SK-N-SH (cell line): ENCODE measurements at regions not wholly inside any gene's neighbourhood (a gene's known extent, or its start where the extent isn't known, plus 50 kb on each side); places are given as distances from the start of the nearest gene placed in this dataset.

Experiments used
- CHD2 ChIP-seq: fragments of 150-350 bp; IDR thresholded peaks from 2 replicates; pipeline ENCODE4 v1.6.1; 2018; ENCODE audit warnings: low read length; ENCODE audit not compliant: partially characterized antibody
- CTCF ChIP-seq: fragments of 200-600 bp; sonication (generic); IDR thresholded peaks from 2 replicates; pipeline ENCODE4 v1.6.1; 2017; ENCODE audit warnings: antibody characterized with exemption, mild to moderate bottlenecking, moderate library complexity
- EP300 ChIP-seq, 2 experiments: IDR thresholded peaks; 2 replicates each; pipeline versions ENCODE4 v1.4.0 to v1.6.1; 2012; ENCODE audit warnings: borderline replicate concordance in 1 of 2, low read depth in 1 of 2, low read length in 1 of 2
- EZH2phosphoT487 ChIP-seq: fragments of 200-600 bp; sonication (generic); IDR thresholded peaks from 2 replicates; pipeline ENCODE4 v1.6.1; 2017; ENCODE audit warnings: low read depth, mixed run types, mild to moderate bottlenecking, antibody characterized with exemption, moderate library complexity, borderline replicate concordance
- GABPA ChIP-seq: IDR thresholded peaks from 2 replicates; pipeline ENCODE4 v1.4.0; 2012; ENCODE audit warnings: low read depth, mild to moderate bottlenecking
- MXI1 ChIP-seq: IDR thresholded peaks from 2 replicates; pipeline ENCODE4 v1.6.1; 2012; ENCODE audit warnings: mild to moderate bottlenecking, low read depth, low read length, improper control_type of control experiment
- REST ChIP-seq: IDR thresholded peaks from 2 replicates; pipeline ENCODE4 v1.6.1; 2012; ENCODE audit warnings: mild to moderate bottlenecking, low read depth, low read length, moderate library complexity
- TAF1 ChIP-seq: IDR thresholded peaks from 2 replicates; pipeline ENCODE4 v1.6.1; 2012; ENCODE audit warnings: low read depth, mild to moderate bottlenecking, low read length, moderate library complexity, borderline replicate concordance
- USF2 ChIP-seq: fragments of 150-350 bp; IDR thresholded peaks from 2 replicates; pipeline ENCODE4 v1.6.1; 2017; ENCODE audit warnings: antibody characterized with exemption, low read length, low read depth, borderline replicate concordance
- YY1 ChIP-seq: IDR thresholded peaks from 2 replicates; pipeline ENCODE4 v1.4.0; 2012; ENCODE audit warnings: low read depth, mild to moderate bottlenecking
- TF ChIP-seq, protein P1 (sequence below): fragments of 150-350 bp; IDR thresholded peaks from 2 replicates; pipeline ENCODE4 v1.6.1; 2016; ENCODE audit warnings: mild to moderate bottlenecking, low read depth, low read length

DNA sequence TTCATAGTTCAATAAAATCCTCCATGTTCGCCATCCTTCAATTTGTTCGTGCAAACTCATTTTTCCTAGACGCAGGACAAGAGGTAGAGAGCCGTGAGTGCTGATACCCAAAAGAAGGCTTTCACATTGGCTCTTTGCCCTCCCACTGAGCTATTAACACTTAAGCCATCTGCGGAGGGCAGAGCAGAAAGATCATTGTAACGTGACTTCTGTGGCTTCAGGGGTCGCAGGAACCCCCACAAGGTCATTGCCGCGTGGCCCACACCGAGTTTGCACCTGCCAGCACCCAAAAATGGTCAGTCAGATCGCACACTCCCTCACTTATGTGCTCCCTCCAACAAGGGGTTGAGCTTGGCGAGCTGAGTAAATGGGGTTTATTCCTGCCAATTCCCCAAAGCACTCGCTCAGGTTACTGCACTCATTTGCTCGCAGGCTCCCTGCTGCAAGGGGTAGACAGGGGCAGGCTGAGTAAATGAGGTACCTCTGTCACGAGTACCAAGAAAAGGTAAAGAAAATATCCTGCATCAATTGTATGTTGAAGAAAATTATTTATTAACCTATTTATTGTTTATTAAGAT is 144.1 kb downstream of the PRR20E start:
- TF ChIP-seq EZH2phosphoT487 (no peak), YY1 (no peak), CTCF (no peak), CHD2 (no peak), MXI1 (no peak), USF2 (no peak), EP300 (IDR thresholded peaks at IDR 0.05; ENCODE audit: borderline replicate concordance in 1 of 2, low read depth in 1 of 2, low read length in 1 of 2) (no peak), TAF1 (no peak), REST (no peak), GABPA (no peak)
- TF ChIP-seq, protein P1, sequence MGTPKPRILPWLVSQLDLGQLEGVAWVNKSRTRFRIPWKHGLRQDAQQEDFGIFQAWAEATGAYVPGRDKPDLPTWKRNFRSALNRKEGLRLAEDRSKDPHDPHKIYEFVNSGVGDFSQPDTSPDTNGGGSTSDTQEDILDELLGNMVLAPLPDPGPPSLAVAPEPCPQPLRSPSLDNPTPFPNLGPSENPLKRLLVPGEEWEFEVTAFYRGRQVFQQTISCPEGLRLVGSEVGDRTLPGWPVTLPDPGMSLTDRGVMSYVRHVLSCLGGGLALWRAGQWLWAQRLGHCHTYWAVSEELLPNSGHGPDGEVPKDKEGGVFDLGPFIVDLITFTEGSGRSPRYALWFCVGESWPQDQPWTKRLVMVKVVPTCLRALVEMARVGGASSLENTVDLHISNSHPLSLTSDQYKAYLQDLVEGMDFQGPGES = no peak
